HFFc6 (cell line): ENCODE measurements at regions not wholly inside any gene's neighbourhood (a gene's known extent, or its start where the extent isn't known, plus 50 kb on each side); places are given as distances from the start of the nearest gene placed in this dataset.

ENCODE experiments used
- DNase-seq: peaks from one replicate; pipeline ENCODE4 v3.0.0-alpha.2; 2018
- H3K27ac Mint-ChIP-seq: 2 replicates; pipeline ENCODE4 v1.8.0; 2020; ENCODE audit warnings: mild to moderate bottlenecking, mixed read lengths
- H3K27me3 Mint-ChIP-seq: 2 replicates; pipeline ENCODE4 v1.8.0; 2021; ENCODE audit warnings: mild to moderate bottlenecking, moderate library complexity, mixed read lengths; ENCODE audit not compliant: insufficient read depth
- H3K36me3 Mint-ChIP-seq: 2 replicates; pipeline ENCODE4 v1.8.0; 2021; ENCODE audit warnings: low read depth, mixed read lengths
- H3K4me1 Mint-ChIP-seq: 2 replicates; pipeline ENCODE4 v1.8.0; 2020; ENCODE audit warnings: low read depth, mixed read lengths
- H3K4me3 Mint-ChIP-seq: 2 replicates; pipeline ENCODE4 v1.8.0; 2020; ENCODE audit warnings: mild to moderate bottlenecking, moderate library complexity, mixed read lengths
- H3K9me3 Mint-ChIP-seq: 2 replicates; pipeline ENCODE4 v1.8.0; 2020; ENCODE audit warnings: mild to moderate bottlenecking, mixed read lengths
- TF ChIP-seq, protein P1 (sequence below): fragments of 200-600 bp; sonication (generic); IDR thresholded peaks from 2 replicates; pipeline ENCODE4 v1.5.0; 2021; ENCODE audit warnings: antibody characterized with exemption, mild to moderate bottlenecking

DNA sequence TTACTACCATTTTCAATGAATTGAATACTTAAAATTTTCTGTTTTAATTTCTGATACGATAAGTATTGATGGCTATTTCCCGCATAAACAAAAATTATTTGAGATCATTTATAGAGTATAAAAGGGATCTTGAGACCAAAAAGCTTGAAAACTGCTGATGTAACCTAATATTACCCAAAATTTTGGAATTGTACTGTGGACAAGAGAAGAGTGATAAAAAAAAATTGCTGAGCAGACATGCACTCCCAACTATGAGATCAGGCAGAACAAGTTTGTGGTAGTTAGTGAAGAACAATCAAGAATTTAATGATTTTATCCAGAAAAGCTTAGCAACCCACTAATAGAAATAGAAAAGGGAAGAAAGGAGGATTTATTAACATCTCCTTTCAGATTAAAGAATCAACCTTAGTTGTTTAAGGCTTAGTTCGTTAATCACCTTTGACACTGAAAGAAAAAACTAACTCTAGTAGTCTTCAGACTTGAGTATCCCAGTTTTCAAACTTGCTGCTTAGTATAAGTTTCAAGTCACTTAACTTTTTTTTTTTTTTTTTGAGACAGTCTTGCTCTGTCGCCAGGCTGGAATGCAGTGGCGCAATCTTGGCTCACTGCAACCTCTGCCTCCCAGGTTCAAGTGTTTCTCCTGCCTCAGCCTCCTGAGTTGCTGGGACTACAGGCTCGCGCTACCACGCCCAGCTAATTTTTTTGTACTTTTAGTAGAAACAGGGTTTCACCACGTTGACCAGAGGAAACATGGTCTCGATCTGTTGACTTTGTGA, 50.6 kb upstream of the ZC3HAV1 start:
- DNase-seq: peak; percentile 5
- Mint-ChIP-seq H3K4me3 (no peak overlapping the region), H3K27ac (no peak overlapping the region), H3K9me3 (no peaks in the 10 kb centered on the region), H3K36me3 (peaks cover 17% of the 10 kb centered on the region; the same call in 1 of the 2 replicates), H3K4me1 (peaks cover 6% of the 10 kb centered on the region; the same call in 1 of the 2 replicates), H3K27me3 (no peaks in the 10 kb centered on the region)
- TF ChIP-seq, protein P1, sequence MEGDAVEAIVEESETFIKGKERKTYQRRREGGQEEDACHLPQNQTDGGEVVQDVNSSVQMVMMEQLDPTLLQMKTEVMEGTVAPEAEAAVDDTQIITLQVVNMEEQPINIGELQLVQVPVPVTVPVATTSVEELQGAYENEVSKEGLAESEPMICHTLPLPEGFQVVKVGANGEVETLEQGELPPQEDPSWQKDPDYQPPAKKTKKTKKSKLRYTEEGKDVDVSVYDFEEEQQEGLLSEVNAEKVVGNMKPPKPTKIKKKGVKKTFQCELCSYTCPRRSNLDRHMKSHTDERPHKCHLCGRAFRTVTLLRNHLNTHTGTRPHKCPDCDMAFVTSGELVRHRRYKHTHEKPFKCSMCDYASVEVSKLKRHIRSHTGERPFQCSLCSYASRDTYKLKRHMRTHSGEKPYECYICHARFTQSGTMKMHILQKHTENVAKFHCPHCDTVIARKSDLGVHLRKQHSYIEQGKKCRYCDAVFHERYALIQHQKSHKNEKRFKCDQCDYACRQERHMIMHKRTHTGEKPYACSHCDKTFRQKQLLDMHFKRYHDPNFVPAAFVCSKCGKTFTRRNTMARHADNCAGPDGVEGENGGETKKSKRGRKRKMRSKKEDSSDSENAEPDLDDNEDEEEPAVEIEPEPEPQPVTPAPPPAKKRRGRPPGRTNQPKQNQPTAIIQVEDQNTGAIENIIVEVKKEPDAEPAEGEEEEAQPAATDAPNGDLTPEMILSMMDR: no peak

DNA sequence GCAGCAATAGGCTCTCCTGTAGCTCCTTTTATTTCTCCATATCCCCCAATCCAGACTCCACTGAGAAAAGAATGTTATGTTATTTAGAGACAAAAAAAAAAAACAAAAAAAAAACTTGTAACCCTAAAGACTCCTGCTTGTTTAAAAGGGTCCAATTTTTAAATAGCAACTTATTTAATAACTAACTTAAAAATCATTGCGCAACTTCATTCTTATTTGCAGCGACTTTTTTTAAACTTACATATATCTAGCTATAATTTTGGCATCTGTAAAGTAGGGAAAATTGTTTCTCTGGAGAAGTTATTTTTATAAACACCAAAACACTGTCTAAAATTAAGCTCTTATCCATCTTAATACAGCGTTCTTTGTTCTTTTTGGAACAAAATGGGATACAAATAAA, 59.0 kb upstream of the ZC3HAV1 start:
- no peaks in the 10 kb centered on the region for H3K9me3 Mint-ChIP-seq
- H3K36me3 Mint-ChIP-seq: peaks cover 13% of the 10 kb centered on the region; the same call in 1 of the 2 replicates
- H3K27ac Mint-ChIP-seq: no peak overlapping the region
- H3K4me1 Mint-ChIP-seq: no peaks in the 10 kb centered on the region
- no peaks in the 10 kb centered on the region for H3K27me3 Mint-ChIP-seq
- no peak overlapping the region for H3K4me3 Mint-ChIP-seq
- DNase-seq: no peak
- TF ChIP-seq, protein P1: no peak

DNA sequence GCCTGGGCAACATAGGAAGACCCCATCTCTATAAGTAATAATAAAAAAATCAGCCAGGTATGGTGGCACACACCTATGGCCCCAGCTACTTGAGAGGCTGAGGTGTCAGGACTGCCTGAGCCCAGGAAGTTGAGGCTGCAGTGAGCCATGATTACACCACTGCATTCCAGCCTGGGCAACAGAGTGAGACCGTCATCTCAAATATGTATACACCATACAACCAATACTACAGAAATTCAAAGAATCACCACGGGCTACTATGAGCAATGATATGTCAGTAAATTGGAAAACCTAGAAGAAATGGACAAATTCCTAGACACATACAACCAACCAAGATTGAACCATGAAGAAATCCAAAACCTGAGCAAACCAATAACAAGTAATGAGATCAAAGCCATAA, 60.3 kb upstream of the ZC3HAV1 start:
- Mint-ChIP-seq H3K4me1 (no peaks in the 10 kb centered on the region), H3K27me3 (no peaks in the 10 kb centered on the region), H3K27ac (no peak overlapping the region), H3K9me3 (no peaks in the 10 kb centered on the region), H3K4me3 (no peak overlapping the region), H3K36me3 (peaks cover 13% of the 10 kb centered on the region; the same call in 1 of the 2 replicates)
- TF ChIP-seq, protein P1: no peak
- DNase-seq: no peak

DNA sequence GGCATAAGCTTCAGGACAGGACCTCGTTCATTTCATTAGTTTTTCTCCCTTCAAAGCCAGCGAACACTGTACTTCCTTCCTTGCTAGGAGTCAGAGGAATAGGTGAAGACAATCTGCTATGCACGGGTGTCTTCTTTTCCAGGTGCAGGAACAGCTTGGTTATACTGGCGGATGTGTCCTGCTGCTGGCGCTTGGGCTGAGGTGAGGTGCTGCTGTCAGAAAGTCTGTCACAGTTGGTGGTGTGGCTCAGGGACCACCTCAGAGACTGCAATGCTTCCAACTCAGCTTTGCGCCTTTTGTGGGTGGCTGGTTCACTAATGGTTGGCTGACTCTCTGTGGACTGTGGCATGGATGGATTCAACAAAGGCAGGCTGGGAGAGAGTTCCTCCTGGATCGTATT, 58.3 kb upstream of the UBN2 start:
- TF ChIP-seq, protein P1: no peak
- Mint-ChIP-seq H3K9me3 (no peaks in the 10 kb centered on the region), H3K4me1 (no peaks in the 10 kb centered on the region), H3K36me3 (peaks cover 13% of the 10 kb centered on the region; the same call in 1 of the 2 replicates), H3K27ac (no peak overlapping the region), H3K4me3 (no peak overlapping the region), H3K27me3 (peaks cover 2% of the 10 kb centered on the region; the same call in 1 of the 2 replicates)
- no peak for DNase-seq

DNA sequence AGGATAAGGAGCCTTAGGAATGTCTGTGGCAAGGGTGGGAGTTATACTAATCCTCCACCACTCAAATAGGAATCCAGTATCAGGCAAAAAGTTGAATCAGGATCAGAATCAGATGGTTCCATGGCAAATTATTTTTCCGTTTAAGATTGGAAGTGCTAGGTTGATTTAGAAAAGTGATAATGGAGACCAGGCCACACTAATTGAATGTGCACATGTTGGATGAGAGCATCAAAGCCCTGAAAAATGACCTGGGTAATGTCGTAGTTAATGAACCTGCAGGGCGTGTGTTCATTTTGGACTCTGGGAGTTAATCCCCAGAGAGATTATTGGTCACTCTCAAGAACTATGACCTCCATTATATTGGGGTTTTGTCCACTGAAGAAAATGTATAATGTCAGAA, 53.3 kb upstream of the UBN2 start:
- Mint-ChIP-seq H3K27ac (no peak overlapping the region), H3K36me3 (peaks cover 5% of the 10 kb centered on the region; the same call in 1 of the 2 replicates), H3K9me3 (no peaks in the 10 kb centered on the region), H3K4me3 (no peak overlapping the region), H3K4me1 (peaks cover 14% of the 10 kb centered on the region), H3K27me3 (peaks cover 2% of the 10 kb centered on the region; the same call in 1 of the 2 replicates)
- no peak for DNase-seq
- TF ChIP-seq, protein P1: no peak
